ENCODE measurements at regions not wholly inside any gene's neighbourhood (a gene's known extent, or its start where the extent isn't known, plus 50 kb on each side); places are given as distances from the start of the nearest gene placed in this dataset.
A peak's percentile ranks its signal among the peaks of the same experiment; 100 is the strongest.

DNA sequence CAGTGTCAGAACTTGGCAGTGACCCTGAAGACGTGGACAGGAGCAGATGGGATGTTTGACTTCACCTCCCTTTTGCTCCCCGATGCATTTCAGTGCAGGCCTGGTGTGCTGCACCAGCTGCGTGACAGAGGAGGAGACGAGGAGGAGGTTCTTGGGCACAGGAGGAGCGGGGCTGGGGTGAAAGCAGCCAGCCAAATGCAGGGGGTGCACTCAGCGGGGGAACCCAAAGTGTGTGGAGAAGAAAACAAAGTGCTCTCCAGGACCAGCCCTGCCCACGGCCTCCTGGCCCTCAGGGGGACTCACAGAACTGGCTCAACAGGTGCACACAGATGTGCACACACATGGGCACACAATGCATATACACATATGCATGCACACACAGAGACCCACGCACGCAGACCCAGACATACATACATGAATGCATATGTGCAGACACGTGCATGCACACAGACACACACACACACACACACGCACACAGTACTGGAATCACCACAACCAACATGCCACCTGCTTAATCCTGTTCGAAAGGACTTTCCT is 91.7 kb upstream of the SFSWAP start:
- H3K4me1 ChIP-seq, result no peaks in the 10 kb centered on the region
- DNase-seq, result no peak
- H3K36me3 ChIP-seq, result no peaks in the 10 kb centered on the region
- TF ChIP-seq, protein P1, sequence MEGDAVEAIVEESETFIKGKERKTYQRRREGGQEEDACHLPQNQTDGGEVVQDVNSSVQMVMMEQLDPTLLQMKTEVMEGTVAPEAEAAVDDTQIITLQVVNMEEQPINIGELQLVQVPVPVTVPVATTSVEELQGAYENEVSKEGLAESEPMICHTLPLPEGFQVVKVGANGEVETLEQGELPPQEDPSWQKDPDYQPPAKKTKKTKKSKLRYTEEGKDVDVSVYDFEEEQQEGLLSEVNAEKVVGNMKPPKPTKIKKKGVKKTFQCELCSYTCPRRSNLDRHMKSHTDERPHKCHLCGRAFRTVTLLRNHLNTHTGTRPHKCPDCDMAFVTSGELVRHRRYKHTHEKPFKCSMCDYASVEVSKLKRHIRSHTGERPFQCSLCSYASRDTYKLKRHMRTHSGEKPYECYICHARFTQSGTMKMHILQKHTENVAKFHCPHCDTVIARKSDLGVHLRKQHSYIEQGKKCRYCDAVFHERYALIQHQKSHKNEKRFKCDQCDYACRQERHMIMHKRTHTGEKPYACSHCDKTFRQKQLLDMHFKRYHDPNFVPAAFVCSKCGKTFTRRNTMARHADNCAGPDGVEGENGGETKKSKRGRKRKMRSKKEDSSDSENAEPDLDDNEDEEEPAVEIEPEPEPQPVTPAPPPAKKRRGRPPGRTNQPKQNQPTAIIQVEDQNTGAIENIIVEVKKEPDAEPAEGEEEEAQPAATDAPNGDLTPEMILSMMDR (IDR thresholded peaks at IDR 0.05; ENCODE audit: low read depth, low read length), result no peak
- no peaks in the 10 kb centered on the region for H3K27me3 ChIP-seq
- H3K4me3 ChIP-seq (ENCODE audit: low read depth, low read length), result no peak overlapping the region
- no peaks in the 10 kb centered on the region; the same call in 1 of the 2 replicates for H3K9me3 ChIP-seq

DNA sequence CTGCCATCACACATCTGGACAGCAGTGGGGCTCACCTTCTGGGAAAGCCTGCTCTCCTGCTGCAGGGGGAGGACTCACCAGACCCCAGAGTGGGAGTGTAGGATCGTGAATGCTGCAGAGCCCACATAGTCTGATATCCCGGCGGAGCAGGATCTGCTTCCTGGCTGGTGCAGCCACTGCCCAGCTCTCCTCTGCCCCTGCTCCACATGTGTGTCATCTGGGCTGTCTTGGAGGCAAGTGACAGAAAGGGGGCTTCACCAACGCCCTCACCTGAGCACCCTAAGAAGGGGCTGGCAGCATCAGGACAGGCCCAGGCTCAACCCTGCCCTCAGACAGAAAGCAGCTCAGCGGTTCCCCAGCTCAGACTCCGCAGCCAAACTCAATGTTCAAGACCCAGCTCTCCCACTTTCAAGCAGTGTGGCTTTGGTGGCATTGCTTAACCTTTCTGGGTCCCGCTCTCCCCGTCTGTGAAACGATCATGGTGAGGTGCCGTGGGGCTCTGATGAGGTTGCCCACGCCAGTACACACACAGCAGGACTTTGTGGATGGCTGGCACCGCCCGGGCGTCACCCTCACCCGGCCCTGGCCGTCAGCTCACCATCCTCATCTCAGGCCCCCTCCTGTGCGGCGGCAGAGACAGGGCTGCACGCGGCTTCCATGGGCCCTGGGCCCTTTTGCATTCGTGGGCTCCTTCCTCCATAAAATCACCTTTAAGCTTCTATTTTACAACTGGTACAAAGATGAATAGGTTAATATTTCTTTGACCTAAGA is 91.0 kb upstream of the SFSWAP start:
- no peak overlapping the region for H3K4me3 ChIP-seq (ENCODE audit: low read depth, low read length)
- H3K36me3 ChIP-seq, result no peaks in the 10 kb centered on the region
- TF ChIP-seq, protein P1 (IDR thresholded peaks at IDR 0.05; ENCODE audit: low read depth, low read length), result no peak
- no peak for DNase-seq
- no peaks in the 10 kb centered on the region for H3K4me1 ChIP-seq
- no peaks in the 10 kb centered on the region for H3K27me3 ChIP-seq
- H3K9me3 ChIP-seq, result no peaks in the 10 kb centered on the region; the same call in 1 of the 2 replicates

DNA sequence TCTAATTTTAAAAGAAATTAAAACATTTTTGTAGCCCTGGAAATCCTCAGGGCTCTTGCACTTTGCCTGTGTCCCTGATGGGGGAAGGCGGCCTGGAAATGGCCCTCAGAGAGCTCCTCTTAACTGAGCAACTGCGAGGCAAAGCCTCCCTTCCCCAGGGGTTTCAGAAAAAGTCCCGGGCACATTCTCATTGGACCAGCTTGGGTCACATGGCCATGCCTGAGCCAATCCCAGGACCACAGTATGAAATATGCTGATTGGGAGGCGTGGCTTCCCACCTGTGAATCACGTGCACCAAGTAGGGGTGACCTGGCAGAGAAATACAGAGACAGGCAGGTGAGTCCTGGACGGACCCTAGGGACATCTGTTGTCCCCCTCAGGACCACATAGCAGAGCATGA is 90.4 kb upstream of the SFSWAP start:
- Histone ChIP-seq H3K27me3 (peaks cover 5% of the 10 kb centered on the region; the same call in 1 of the 2 replicates), H3K9me3 (no peaks in the 10 kb centered on the region; the same call in 1 of the 2 replicates), H3K36me3 (no peaks in the 10 kb centered on the region), H3K4me1 (no peaks in the 10 kb centered on the region), H3K4me3 (ENCODE audit: low read depth, low read length) (no peak overlapping the region)
- TF ChIP-seq, protein P1 (IDR thresholded peaks at IDR 0.05; ENCODE audit: low read depth, low read length), result no peak
- peak; percentile 37 for DNase-seq

DNA sequence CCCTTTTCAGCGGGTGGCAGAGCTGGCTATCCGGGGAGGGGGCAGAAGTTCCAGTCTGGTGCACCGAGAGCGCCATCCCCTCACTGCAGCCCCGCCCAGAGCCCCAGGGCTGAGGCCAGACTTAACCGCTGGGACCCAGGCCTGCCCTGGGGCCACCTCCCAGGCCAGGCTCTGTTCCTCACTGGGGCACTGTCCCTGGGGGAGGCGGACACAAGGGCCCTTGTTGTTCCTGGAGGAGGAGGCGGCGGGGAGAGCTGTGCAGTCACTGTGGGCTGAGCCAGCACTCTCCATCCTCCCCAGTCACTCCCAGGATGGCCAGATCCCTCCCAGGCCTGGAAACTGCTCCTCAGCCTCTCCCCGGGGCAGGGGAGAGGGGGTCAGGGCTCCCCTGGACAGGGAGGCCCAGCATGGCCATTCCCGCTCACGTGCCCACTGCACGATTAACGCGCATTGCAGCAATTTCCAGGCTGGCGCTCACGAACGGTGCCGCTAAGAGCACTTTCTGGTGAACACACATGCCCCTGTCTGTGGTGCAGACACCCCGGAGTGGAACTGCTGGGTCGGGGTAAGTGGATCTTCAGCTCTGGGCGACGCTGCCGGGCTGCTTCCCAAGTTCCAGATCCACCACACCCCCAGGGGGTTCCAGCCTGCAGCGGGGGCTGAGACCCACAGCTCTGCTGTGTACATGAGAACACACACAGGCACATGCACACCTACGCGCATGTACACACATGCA is 89.8 kb upstream of the SFSWAP start:
- Histone ChIP-seq H3K4me3 (ENCODE audit: low read depth, low read length) (no peak overlapping the region), H3K27me3 (peaks cover 8% of the 10 kb centered on the region)
- DNase-seq, result no peak

DNA sequence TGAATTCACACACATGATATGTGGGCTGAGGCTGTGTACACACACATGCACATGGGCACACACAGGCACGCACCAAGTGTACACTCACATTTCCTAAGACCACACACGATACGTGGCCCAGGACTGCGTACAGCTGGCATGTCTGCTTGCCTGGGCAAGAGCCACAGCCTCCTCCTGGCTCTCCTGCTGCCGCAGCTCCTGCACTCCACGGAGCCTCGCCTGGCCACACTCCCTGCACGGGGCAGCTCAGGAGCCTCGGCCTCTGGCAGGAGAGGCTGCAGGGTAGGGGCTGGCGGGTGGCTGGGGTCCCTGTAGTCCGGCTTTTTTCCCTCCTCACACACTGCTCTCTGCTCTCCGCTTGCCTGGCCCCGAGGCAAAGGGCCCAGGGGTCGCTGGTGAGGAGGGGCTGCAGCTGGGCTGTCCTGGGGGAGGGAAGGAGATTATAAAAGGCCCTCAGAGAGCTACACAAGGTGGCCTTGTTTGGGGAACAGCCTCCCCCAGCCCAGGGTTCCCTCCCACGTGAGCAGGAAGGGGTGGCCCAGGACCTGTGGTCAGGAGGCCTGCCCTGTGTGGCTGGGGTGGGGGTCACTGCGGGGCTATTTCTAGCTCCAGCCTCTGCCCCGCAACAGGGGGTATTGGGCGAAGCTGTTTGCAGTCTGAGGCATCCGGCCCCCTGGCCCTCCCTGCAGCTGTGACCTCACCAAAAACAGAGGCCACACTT is 89.0 kb upstream of the SFSWAP start:
- Histone ChIP-seq H3K4me1 (no peaks in the 10 kb centered on the region), H3K36me3 (no peaks in the 10 kb centered on the region), H3K9me3 (no peaks in the 10 kb centered on the region; the same call in 1 of the 2 replicates), H3K27me3 (peaks cover 8% of the 10 kb centered on the region), H3K4me3 (ENCODE audit: low read depth, low read length) (no peak overlapping the region)
- no peak for DNase-seq
- TF ChIP-seq, protein P1 (IDR thresholded peaks at IDR 0.05; ENCODE audit: low read depth, low read length), result no peak

More for the DNA sequence above, 89.8 kb upstream of the SFSWAP start:
- Histone ChIP-seq H3K9me3 (no peaks in the 10 kb centered on the region; the same call in 1 of the 2 replicates), H3K36me3 (no peaks in the 10 kb centered on the region), H3K4me1 (no peaks in the 10 kb centered on the region)
- TF ChIP-seq, protein P1 (IDR thresholded peaks at IDR 0.05; ENCODE audit: low read depth, low read length), result no peak

Data from BE2C (cell line).